Parathyroid adenoma (tissue), 2 donors: ENCODE measurements at regions not wholly inside any gene's neighbourhood (a gene's known extent, or its start where the extent isn't known, plus 50 kb on each side); places are given as distances from the start of the nearest gene placed in this dataset.

ENCODE experiments used
- H2AFZ ChIP-seq: fragments of 300-600 bp; sonication (generic); one replicate; pipeline ENCODE4 v1.7.0; 2017; ENCODE audit warnings: antibody characterized with exemption, mild to moderate bottlenecking
- H3K27ac ChIP-seq: fragments of 300-600 bp; sonication (generic); one replicate; pipeline ENCODE4 v1.7.0; 2017
- H3K27me3 ChIP-seq: fragments of 300-600 bp; sonication (generic); one replicate; pipeline ENCODE4 v1.7.0; 2017; ENCODE audit warnings: low read length; ENCODE audit not compliant: control insufficient read depth, insufficient read depth
- H3K36me3 ChIP-seq: fragments of 300-600 bp; sonication (generic); one replicate; pipeline ENCODE4 v1.7.0; 2017; ENCODE audit warnings: low read length; ENCODE audit not compliant: control insufficient read depth, insufficient read depth
- H3K4me1 ChIP-seq: fragments of 300-600 bp; sonication (generic); one replicate; pipeline ENCODE4 v1.7.0; 2017; ENCODE audit warnings: control low read depth
- H3K4me2 ChIP-seq: fragments of 300-600 bp; sonication (generic); one replicate; pipeline ENCODE4 v1.7.0; 2017; ENCODE audit warnings: low read length
- H3K4me3 ChIP-seq: fragments of 300-600 bp; sonication (generic); one replicate; pipeline ENCODE4 v1.7.0; 2017; ENCODE audit warnings: low read depth, low read length
- H3K79me2 ChIP-seq: fragments of 300-600 bp; sonication (generic); one replicate; pipeline ENCODE4 v1.7.0; 2017; ENCODE audit warnings: control low read depth
- H3K9ac ChIP-seq: fragments of 300-600 bp; sonication (generic); one replicate; pipeline ENCODE4 v1.7.0; 2017; ENCODE audit warnings: mild to moderate bottlenecking
- H3K9me3 ChIP-seq: fragments of 300-600 bp; sonication (generic); one replicate; pipeline ENCODE4 v1.7.0; 2017; ENCODE audit warnings: low read length; ENCODE audit not compliant: control insufficient read depth
- CTCF ChIP-seq: fragments of 300-600 bp; sonication (generic); IDR thresholded peaks from one replicate; pipeline ENCODE4 v1.7.0; 2017; ENCODE audit warnings: antibody characterized with exemption, mild to moderate bottlenecking
- donor health status: primary hyperparathyroidism.

GRCh38 chrX:118167361-118167760, 50.8 kb upstream of the KLHL13 start:
- Histone ChIP-seq H3K27ac (no peak overlapping the region), H3K27me3 (no peaks in the 10 kb centered on the region), H3K9me3 (no peaks in the 10 kb centered on the region), H3K9ac (no peak overlapping the region), H3K4me1 (no peaks in the 10 kb centered on the region), H2AFZ (no peak overlapping the region), H3K79me2 (no peaks in the 10 kb centered on the region), H3K4me3 (no peak overlapping the region), H3K36me3 (no peaks in the 10 kb centered on the region), H3K4me2 (no peak overlapping the region)
- TF ChIP-seq CTCF = no peak

GRCh38 chrX:118171356-118171755, 54.7 kb upstream of the KLHL13 start:
- Histone ChIP-seq H3K4me3 (no peak overlapping the region), H3K27me3 (no peaks in the 10 kb centered on the region), H3K4me1 (no peaks in the 10 kb centered on the region), H3K4me2 (no peak overlapping the region), H3K36me3 (no peaks in the 10 kb centered on the region), H3K9me3 (no peaks in the 10 kb centered on the region), H2AFZ (no peak overlapping the region), H3K27ac (no peak overlapping the region), H3K9ac (no peak overlapping the region), H3K79me2 (no peaks in the 10 kb centered on the region)
- TF ChIP-seq CTCF = no peak

GRCh38 chrX:118174516-118175098, 58.0 kb upstream of the KLHL13 start:
- Histone ChIP-seq H3K4me2 (no peak overlapping the region), H3K79me2 (no peaks in the 10 kb centered on the region), H3K4me3 (no peak overlapping the region), H3K36me3 (no peaks in the 10 kb centered on the region), H3K4me1 (no peaks in the 10 kb centered on the region), H3K27ac (no peak overlapping the region), H3K9me3 (no peaks in the 10 kb centered on the region), H3K27me3 (no peaks in the 10 kb centered on the region), H3K9ac (no peak overlapping the region), H2AFZ (no peak overlapping the region)
- no peak for TF ChIP-seq CTCF

- no peaks in the 10 kb centered on the region for H3K4me1 ChIP-seq
- no peak for TF ChIP-seq CTCF
- H3K27me3 ChIP-seq = no peaks in the 10 kb centered on the region
Measured at GRCh38 chrX:118177708-118178107, 61.1 kb upstream of the KLHL13 start.

GRCh38 chrX:118178450-118178849, 61.8 kb upstream of the KLHL13 start:
- Histone ChIP-seq H3K36me3 (no peaks in the 10 kb centered on the region), H3K9ac (no peak overlapping the region), H3K27me3 (no peaks in the 10 kb centered on the region), H3K4me3 (no peak overlapping the region), H3K4me2 (no peak overlapping the region), H3K4me1 (no peaks in the 10 kb centered on the region), H3K9me3 (no peaks in the 10 kb centered on the region), H2AFZ (no peak overlapping the region), H3K79me2 (no peaks in the 10 kb centered on the region), H3K27ac (no peak overlapping the region)
- no peak for TF ChIP-seq CTCF

More at GRCh38 chrX:118177708-118178107, 61.1 kb upstream of the KLHL13 start:
- no peaks in the 10 kb centered on the region for H3K9me3 ChIP-seq
- H3K79me2 ChIP-seq = no peaks in the 10 kb centered on the region
- no peak overlapping the region for H3K4me3 ChIP-seq
- H3K27ac ChIP-seq = no peak overlapping the region
- H3K9ac ChIP-seq = no peak overlapping the region
- H2AFZ ChIP-seq = no peak overlapping the region
- no peaks in the 10 kb centered on the region for H3K36me3 ChIP-seq
- no peak overlapping the region for H3K4me2 ChIP-seq
